Naive B cell (primary cell): ENCODE measurements at regions not wholly inside any gene's neighbourhood (a gene's known extent, or its start where the extent isn't known, plus 50 kb on each side); places are given as distances from the start of the nearest gene placed in this dataset.

Source experiments
- ATAC-seq, 2 donors: fragments of 150-1000 bp; cut with Tn5 transposase; 2 replicates each; pipeline ENCODE4 v1.10.0; 2021; ENCODE audit warnings: low read depth in 2 of 2, mild to moderate bottlenecking in 2 of 2, moderate library complexity in 2 of 2
- DNase-seq: peaks from one replicate; pipeline ENCODE4 v3.0.0; 2022
- H3K27ac Mint-ChIP-seq, 6 donors: one replicate each; pipeline ENCODE4 v1.8.0; 2020 to 2022; ENCODE audit warnings: mild to moderate bottlenecking in 6 of 6, mixed read lengths in 6 of 6, moderate library complexity in 5 of 6, inconsistent platforms in 2 of 6
- H3K27me3 Mint-ChIP-seq, 3 donors: one replicate each; pipeline ENCODE4 v1.8.0; 2021 to 2022; ENCODE audit warnings: mixed read lengths in 3 of 3, mild to moderate bottlenecking in 1 of 3
- H3K36me3 Mint-ChIP-seq, 2 donors: one replicate each; pipeline ENCODE4 v1.8.0; 2020 to 2022; ENCODE audit warnings: mixed read lengths in 2 of 2, inconsistent platforms in 1 of 2, mild to moderate bottlenecking in 1 of 2
- H3K4me1 Mint-ChIP-seq, 3 donors: one replicate each; pipeline ENCODE4 v1.8.0; 2020 to 2022; ENCODE audit warnings: mixed read lengths in 3 of 3, inconsistent platforms in 1 of 3, mild to moderate bottlenecking in 1 of 3, moderate library complexity in 1 of 3
- H3K4me3 Mint-ChIP-seq, 8 donors: one replicate each; pipeline ENCODE4 v1.8.0; 2020 to 2022; ENCODE audit warnings: mild to moderate bottlenecking in 8 of 8, mixed read lengths in 8 of 8, moderate library complexity in 8 of 8, inconsistent platforms in 2 of 8
- H3K9me3 Mint-ChIP-seq, 7 donors: one replicate each; pipeline ENCODE4 v1.8.0; 2020 to 2022; ENCODE audit warnings: mixed read lengths in 7 of 7, mild to moderate bottlenecking in 5 of 7, inconsistent platforms in 2 of 7, moderate library complexity in 1 of 7

- Mint-ChIP-seq H3K4me1 (no peaks in the 10 kb centered on the region), H3K27ac (peak overlapping the region in 1 of 6 donors; percentile 53), H3K4me3 (no peak overlapping the region), H3K27me3 (peaks cover 0 to 7% (median 0%) of the 10 kb centered on the region in 3 donors), H3K36me3 (no peaks in the 10 kb centered on the region), H3K9me3 (peaks cover 0 to 4% (median 0%) of the 10 kb centered on the region in 7 donors)
- DNase-seq: no peak
- no peak for ATAC-seq
These were observed 129.7 kb downstream of the FAXC start for GRCh38 chr6:99219788-99220187.

DNA sequence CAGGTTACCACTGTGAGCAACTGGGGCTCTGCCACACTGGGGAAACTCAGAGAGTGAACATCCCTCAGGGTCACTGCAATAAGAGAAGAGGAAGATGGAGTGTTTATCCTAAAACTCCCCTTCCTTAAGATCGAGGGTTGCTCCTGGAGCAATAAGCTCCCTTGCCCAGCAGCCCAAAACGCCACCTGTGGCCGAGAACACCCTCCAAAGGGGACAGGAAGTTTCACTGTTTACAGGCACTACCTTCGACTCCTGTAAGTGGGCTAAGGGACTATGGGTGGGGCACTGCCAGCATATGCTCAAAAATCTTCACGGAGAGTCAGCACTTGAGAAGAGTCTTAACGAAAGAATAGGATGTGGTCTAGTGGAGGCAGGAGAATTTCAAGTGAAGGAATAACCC is 132.5 kb downstream of the FAXC start:
- Mint-ChIP-seq H3K27me3 (peaks cover 0 to 7% (median 4%) of the 10 kb centered on the region in 3 donors), H3K4me3 (no peak overlapping the region), H3K9me3 (peaks cover 0 to 18% (median 4%) of the 10 kb centered on the region in 7 donors), H3K4me1 (no peaks in the 10 kb centered on the region), H3K36me3 (no peaks in the 10 kb centered on the region), H3K27ac (no peak overlapping the region)
- DNase-seq: no peak
- no peak for ATAC-seq

DNA sequence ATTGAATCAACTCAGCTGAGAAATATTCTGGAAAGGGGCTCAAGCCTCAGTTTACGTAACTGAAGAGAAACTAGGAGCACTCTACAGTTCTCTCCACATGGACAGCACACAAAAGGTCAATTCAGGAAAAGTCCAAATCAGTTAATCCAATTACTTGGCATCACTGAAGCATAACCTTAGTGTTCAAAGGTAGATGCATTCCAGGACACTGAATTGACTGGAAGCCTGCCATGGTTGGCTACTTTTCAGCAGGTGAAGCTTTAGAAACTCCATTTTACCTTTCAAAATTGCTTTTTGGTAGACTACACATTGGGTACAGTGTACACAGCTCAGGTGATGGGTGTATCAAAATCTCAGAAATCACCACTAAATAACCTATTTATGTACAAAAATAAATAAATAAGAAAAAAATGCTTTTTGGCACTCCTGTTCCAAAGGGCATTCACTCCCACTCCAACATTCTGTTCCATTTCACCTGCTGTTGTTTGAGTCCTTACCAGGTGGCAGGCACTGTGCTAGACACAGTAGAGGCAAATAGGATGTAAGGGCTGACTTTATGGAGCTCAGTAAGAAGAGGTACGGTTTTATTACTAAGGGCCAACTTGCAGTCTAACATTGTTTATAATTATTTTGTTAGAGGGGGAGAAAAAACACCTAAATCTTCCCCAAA is 153.4 kb downstream of the FAXC start:
- Mint-ChIP-seq H3K4me1 (no peaks in the 10 kb centered on the region), H3K9me3 (peaks cover 0 to 16% (median 6%) of the 10 kb centered on the region in 7 donors), H3K27me3 (peaks cover 0 to 6% (median 0%) of the 10 kb centered on the region in 3 donors), H3K4me3 (no peak overlapping the region), H3K36me3 (no peaks in the 10 kb centered on the region), H3K27ac (no peak overlapping the region)
- no peak for ATAC-seq
- DNase-seq: no peak

DNA sequence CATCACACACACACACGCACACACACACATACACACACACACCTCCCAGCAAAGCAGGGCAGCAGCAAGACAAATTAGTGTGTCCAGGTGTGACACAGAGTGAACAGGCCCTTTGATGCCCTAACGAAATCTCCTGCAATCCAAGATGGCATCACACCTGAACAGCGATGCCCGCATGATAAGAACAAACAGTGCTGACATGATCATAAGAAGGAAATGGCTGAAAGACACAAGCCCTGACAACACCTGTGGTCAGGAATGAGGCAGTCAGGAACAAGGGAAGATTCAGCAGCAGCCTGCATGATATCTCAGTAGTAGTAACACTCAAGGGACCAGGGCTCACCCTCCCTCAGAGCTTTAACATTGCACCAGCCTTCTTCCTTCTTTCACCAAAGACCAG is 156.9 kb downstream of the FAXC start:
- H3K9me3 Mint-ChIP-seq: peaks cover 0 to 5% (median 0%) of the 10 kb centered on the region in 7 donors
- DNase-seq (no peak), ATAC-seq (no peak)
- no peak overlapping the region for H3K27ac Mint-ChIP-seq
- no peak overlapping the region for H3K4me3 Mint-ChIP-seq
- H3K36me3 Mint-ChIP-seq: no peaks in the 10 kb centered on the region
- no peaks in the 10 kb centered on the region for H3K4me1 Mint-ChIP-seq
- peaks cover 0 to 6% (median 6%) of the 10 kb centered on the region in 3 donors for H3K27me3 Mint-ChIP-seq

DNA sequence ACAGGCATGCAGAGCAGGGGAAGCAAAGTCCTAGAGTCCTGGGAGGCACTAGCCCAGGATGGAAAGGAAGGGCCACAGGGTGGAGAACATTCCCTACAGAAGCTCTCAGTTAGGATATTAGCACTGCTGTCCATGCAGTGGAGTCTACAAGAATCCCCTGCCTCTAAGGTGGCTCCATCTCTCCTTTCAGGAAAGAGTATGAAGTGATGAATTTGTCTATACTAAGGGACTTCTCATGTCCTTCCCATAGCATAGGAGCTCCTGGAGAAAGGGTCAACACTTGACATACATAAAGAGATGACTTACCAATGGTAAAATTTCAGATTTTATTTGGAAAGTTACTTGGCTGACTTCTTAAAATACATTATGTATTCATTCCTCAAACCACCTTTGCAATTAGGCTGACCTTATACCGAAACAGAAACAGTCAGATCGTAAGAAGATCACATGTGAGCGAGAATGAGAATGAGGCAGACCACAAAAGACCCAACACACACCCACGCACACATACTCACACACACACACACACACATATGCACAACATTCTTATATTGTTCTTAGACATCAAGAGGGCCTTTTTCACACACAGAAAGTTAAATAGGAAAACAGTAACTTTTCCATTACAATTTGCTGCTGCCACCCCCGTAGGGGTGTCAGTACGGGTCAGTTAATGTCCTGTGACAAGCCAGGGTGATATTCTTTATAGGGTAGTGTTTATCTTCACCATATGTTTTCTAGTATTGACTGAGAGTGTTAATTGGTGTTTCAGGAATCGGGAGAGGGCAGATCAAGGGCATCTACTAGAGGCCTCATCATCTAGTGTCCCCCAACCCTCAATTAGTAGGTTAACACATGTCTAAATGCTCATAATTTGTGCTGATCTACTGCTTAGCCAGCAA is 159.4 kb downstream of the FAXC start:
- H3K4me3 Mint-ChIP-seq: no peak overlapping the region
- H3K4me1 Mint-ChIP-seq: no peaks in the 10 kb centered on the region
- no peak for DNase-seq
- no peak overlapping the region for H3K27ac Mint-ChIP-seq
- H3K9me3 Mint-ChIP-seq: peaks cover 0 to 4% (median 0%) of the 10 kb centered on the region in 7 donors
- no peaks in the 10 kb centered on the region for H3K36me3 Mint-ChIP-seq
- peaks cover 8 to 12% (median 11%) of the 10 kb centered on the region in 3 donors for H3K27me3 Mint-ChIP-seq
- ATAC-seq: no peak

- no peaks in the 10 kb centered on the region for H3K36me3 Mint-ChIP-seq
- no peaks in the 10 kb centered on the region for H3K4me1 Mint-ChIP-seq
- peak overlapping the region in 1 of 8 donors; percentile 42 for H3K4me3 Mint-ChIP-seq
- H3K27me3 Mint-ChIP-seq: peaks cover 13 to 16% (median 14%) of the 10 kb centered on the region in 3 donors
- ATAC-seq: no peak
- no peak overlapping the region for H3K27ac Mint-ChIP-seq
- peaks cover 0 to 4% (median 2%) of the 10 kb centered on the region in 7 donors for H3K9me3 Mint-ChIP-seq
- no peak for DNase-seq
These were observed 162.0 kb downstream of the FAXC start for GRCh38 chr6:99187429-99187828.

GRCh38 chr6:99186417-99186816 is 163.1 kb downstream of the FAXC start:
- no peak overlapping the region for H3K4me3 Mint-ChIP-seq
- H3K27ac Mint-ChIP-seq: no peak overlapping the region

DNA sequence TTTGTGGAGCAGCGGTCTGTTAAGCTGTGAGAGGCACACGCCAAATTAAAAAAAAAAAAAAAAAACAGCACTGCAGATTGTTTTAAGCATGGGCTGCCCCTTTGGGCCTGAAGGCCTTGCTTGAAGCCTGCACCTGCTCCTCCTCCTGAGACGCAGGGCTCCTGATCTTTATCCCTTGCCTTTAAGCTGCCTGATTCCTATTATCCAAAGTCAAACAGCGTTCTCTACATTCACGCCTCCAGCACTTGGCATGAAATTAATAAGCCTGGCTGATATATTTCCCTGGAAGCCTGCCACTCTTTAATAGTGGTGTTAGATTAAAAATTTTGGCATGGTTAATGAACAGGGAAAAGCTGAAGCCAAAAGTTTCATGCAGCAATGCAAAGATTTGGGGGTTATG is 163.9 kb downstream of the FAXC start:
- no peak overlapping the region for H3K27ac Mint-ChIP-seq
- no peaks in the 10 kb centered on the region for H3K4me1 Mint-ChIP-seq
- peaks cover 0 to 8% of the 10 kb centered on the region in 2 donors for H3K36me3 Mint-ChIP-seq
- H3K9me3 Mint-ChIP-seq: peaks cover 2 to 22% (median 10%) of the 10 kb centered on the region in 7 donors
- peaks cover 14 to 16% (median 15%) of the 10 kb centered on the region in 3 donors for H3K27me3 Mint-ChIP-seq
- ATAC-seq (no peak), DNase-seq (no peak)
- H3K4me3 Mint-ChIP-seq: no peak overlapping the region

More at GRCh38 chr6:99186417-99186816, 163.1 kb downstream of the FAXC start:
- DNase-seq: no peak
- Mint-ChIP-seq H3K27me3 (peaks cover 14 to 16% (median 15%) of the 10 kb centered on the region in 3 donors), H3K36me3 (peaks cover 0 to 5% of the 10 kb centered on the region in 2 donors), H3K4me1 (no peaks in the 10 kb centered on the region), H3K9me3 (peaks cover 0 to 13% (median 7%) of the 10 kb centered on the region in 7 donors)
- ATAC-seq: no peak

- H3K9me3 Mint-ChIP-seq: peaks cover 5 to 30% (median 14%) of the 10 kb centered on the region in 7 donors
- ATAC-seq (no peak), DNase-seq (no peak)
These were observed 164.8 kb downstream of the FAXC start for GRCh38 chr6:99184696-99185095.

DNA sequence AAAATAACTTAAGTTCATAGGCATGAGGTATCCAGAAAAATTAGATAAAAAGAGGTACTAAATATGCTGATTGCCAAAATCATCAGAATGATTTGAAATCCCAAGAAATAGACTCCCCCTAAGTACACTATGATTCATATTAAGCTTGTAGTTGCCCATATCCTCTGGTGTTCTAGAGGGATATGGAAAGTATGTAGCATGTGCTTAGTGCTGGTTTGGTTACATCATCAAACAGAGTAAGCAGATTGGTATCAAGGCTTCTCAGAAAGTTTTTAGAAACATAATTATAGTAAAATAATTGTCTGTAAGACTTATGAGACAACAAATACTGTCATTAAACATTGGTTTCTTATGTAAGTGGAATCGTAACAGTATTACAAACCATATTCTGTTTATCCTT is 166.4 kb downstream of the FAXC start:
- H3K4me1 Mint-ChIP-seq: no peaks in the 10 kb centered on the region
- no peak for ATAC-seq

More at GRCh38 chr6:99184696-99185095, 164.8 kb downstream of the FAXC start:
- no peaks in the 10 kb centered on the region for H3K4me1 Mint-ChIP-seq
- H3K4me3 Mint-ChIP-seq: no peak overlapping the region
- peaks cover 14 to 16% (median 15%) of the 10 kb centered on the region in 3 donors for H3K27me3 Mint-ChIP-seq
- H3K27ac Mint-ChIP-seq: no peak overlapping the region
- H3K36me3 Mint-ChIP-seq: peaks cover 0 to 8% of the 10 kb centered on the region in 2 donors

DNA sequence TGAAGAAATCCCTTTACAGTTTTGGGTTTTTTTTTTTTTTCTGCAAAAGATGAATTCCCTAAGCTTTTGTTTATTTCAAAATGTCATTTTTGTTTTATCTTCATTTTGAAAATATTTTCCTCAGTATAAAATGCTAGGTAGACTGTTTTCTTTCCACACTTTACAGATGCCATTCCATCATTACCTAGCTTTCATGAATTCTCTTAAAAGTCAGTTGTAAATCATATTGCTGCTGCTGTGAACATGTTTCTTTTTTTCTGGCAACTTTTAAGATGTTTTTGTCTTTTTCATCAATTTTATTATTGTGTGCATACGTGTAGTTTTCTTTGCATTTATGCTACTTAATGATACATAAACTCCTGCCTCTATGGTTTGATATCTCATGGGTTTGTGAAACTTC is 168.3 kb downstream of the FAXC start:
- Mint-ChIP-seq H3K9me3 (peaks cover 5 to 40% (median 20%) of the 10 kb centered on the region in 7 donors), H3K4me3 (no peak overlapping the region), H3K36me3 (peaks cover 0 to 8% of the 10 kb centered on the region in 2 donors), H3K4me1 (no peaks in the 10 kb centered on the region), H3K27ac (no peak overlapping the region), H3K27me3 (peaks cover 10 to 15% (median 10%) of the 10 kb centered on the region in 3 donors)
- DNase-seq: no peak
- ATAC-seq: no peak

More for the DNA sequence above, 166.4 kb downstream of the FAXC start:
- no peak overlapping the region for H3K27ac Mint-ChIP-seq
- H3K36me3 Mint-ChIP-seq: peaks cover 0 to 8% of the 10 kb centered on the region in 2 donors
- H3K27me3 Mint-ChIP-seq: peaks cover 10 to 15% (median 14%) of the 10 kb centered on the region in 3 donors
- peaks cover 5 to 40% (median 20%) of the 10 kb centered on the region in 7 donors for H3K9me3 Mint-ChIP-seq
- no peak overlapping the region for H3K4me3 Mint-ChIP-seq
- no peak for DNase-seq

- Mint-ChIP-seq H3K9me3 (peaks cover 5 to 40% (median 23%) of the 10 kb centered on the region in 7 donors), H3K27me3 (peaks cover 0 to 5% (median 0%) of the 10 kb centered on the region in 3 donors), H3K36me3 (peaks cover 0 to 8% of the 10 kb centered on the region in 2 donors), H3K27ac (no peak overlapping the region), H3K4me1 (no peaks in the 10 kb centered on the region), H3K4me3 (no peak overlapping the region)
- DNase-seq (no peak), ATAC-seq (no peak)
These were observed 171.3 kb downstream of the FAXC start for GRCh38 chr6:99178168-99178567.

DNA sequence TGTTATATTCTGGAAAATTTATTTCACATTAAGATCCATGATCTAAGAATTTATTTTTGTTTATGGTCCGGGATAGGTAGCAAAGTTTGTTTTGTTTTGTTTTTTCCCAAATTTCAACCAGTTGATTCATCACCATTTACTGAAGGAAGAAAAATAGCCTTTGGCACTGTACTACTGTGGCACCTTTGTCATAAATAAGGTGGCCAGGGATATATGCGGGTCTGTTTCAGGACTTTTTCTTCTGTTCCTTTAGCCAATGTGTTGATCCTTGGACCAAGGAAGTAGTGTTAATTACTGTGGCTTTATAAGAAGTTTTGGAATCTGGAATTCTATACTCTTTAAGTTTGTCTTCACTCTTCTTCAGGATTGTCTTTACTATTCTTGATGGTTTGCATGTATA is 171.7 kb downstream of the FAXC start:
- DNase-seq: no peak
- Mint-ChIP-seq H3K4me1 (no peaks in the 10 kb centered on the region), H3K36me3 (peaks cover 0 to 8% of the 10 kb centered on the region in 2 donors), H3K9me3 (peaks cover 5 to 40% (median 23%) of the 10 kb centered on the region in 7 donors), H3K27ac (no peak overlapping the region), H3K4me3 (no peak overlapping the region), H3K27me3 (peaks cover 0 to 5% (median 0%) of the 10 kb centered on the region in 3 donors)
- no peak for ATAC-seq
